Esophagus squamous epithelium (tissue), 4 donors: ENCODE measurements at regions not wholly inside any gene's neighbourhood (a gene's known extent, or its start where the extent isn't known, plus 50 kb on each side); places are given as distances from the start of the nearest gene placed in this dataset.

ENCODE experiments used
- CTCF ChIP-seq, 6 experiments: fragments of 450-650 bp in 4 of 6; fragments of 200-600 bp in 2 of 6; sonication (generic) in 2 of 6; IDR thresholded peaks; one replicate each; pipeline ENCODE4 v1.5.1; 2016 to 2019; ENCODE audit warnings: antibody characterized with exemption in 6 of 6, mild to moderate bottlenecking in 4 of 6, moderate library complexity in 4 of 6
- POLR2A ChIP-seq, 4 donors: fragments of 450-650 bp; IDR thresholded peaks; one replicate each; pipeline ENCODE4 v1.6.1; 2017; ENCODE audit warnings: antibody characterized with exemption in 4 of 4, mild to moderate bottlenecking in 4 of 4, moderate library complexity in 3 of 4

GRCh38 chr14:71586131-71586897 lies 345.9 kb upstream of the RGS6 start:
- TF ChIP-seq CTCF (IDR thresholded peaks at IDR 0.05), result no peak
- TF ChIP-seq POLR2A (IDR thresholded peaks at IDR 0.05), result no peak
